ENCODE measurements at regions not wholly inside any gene's neighbourhood (a gene's known extent, or its start where the extent isn't known, plus 50 kb on each side); places are given as distances from the start of the nearest gene placed in this dataset.

DNA sequence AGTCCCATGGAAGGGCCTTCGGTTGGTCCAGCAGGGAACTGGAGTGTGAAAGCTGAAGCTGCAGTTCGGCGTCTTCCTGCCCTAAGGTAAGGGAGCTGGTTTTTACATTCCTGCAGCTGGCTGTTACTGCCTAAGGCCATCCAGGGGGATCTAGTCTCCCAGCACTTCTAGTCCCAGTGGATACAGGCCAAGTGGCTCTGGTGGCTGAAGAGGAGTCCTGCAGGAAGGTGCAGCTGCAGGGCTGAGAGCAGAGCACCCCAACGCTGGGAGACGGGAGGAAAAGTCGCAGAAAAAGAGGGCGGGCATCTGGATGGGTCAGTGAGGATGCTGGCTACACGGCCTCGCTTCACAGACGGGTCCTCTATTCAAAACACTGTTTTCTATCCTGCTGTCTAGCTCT lies 225.0 kb upstream of the HS6ST1 start:
- Histone ChIP-seq H3K27me3 (ENCODE audit: insufficient read depth, low read length, poor library complexity, severe bottlenecking) (no peaks in the 10 kb centered on the region), H3K4me1 (ENCODE audit: insufficient read depth, low read length) (no peaks in the 10 kb centered on the region), H3K27ac (ENCODE audit: low read depth, low read length) (no peak overlapping the region), H3K4me3 (ENCODE audit: low read length) (no peak overlapping the region), H3K9me3 (ENCODE audit: low read length) (no peaks in the 10 kb centered on the region), H3K36me3 (ENCODE audit: insufficient read depth, low read length) (no peaks in the 10 kb centered on the region)
- POLR2A ChIA-PET = no interaction called here
- no peaks in the 10 kb centered on the region for H3K36me3 Mint-ChIP-seq
- DNase-seq = no peak
- CTCF ChIA-PET = no interaction called here
- H3K27ac Mint-ChIP-seq = no peak overlapping the region
- no peaks in the 10 kb centered on the region for H3K4me1 Mint-ChIP-seq
- H3K9me3 Mint-ChIP-seq = no peaks in the 10 kb centered on the region
- H3K27me3 Mint-ChIP-seq = peaks cover 3 to 5% of the 10 kb centered on the region in 2 donors
- no peak overlapping the region for H3K4me3 Mint-ChIP-seq

DNA sequence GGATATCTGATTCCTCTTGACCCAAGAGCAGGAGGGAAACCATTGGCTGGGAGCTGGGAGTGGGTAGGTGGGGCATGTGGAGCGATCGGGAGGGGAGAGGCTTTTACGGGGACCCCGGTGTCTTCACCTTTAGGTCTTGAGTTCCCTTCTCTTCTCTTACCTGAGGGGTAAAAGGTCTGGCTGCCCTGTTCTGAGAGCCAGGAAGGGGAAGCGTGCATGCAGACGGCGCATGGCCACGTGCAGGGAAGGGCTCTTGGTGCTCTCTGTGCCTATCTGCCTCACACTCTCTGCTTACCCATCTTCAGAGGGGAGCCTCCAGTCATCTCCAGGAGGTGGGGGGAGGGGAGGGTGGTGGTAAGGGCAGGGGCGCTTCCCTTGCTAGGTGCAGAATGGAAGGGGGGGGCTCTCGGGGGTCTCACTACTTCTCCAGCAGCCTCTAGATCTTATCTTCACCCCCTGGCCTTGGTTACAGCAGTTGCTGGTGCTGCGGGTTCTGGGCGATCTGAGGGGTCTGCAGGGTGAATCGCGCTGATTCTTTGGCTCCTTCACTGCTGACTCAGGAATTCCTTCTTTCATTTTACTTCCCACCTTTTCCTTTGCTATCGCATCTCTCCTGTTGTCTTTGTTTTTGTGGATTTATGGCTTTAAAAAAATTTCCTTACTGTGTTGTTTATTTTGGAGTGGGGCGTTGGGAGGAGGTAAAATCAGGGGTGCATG lies 225.8 kb upstream of the HS6ST1 start:
- H3K36me3 Mint-ChIP-seq = no peaks in the 10 kb centered on the region
- Histone ChIP-seq H3K36me3 (ENCODE audit: insufficient read depth, low read length) (no peaks in the 10 kb centered on the region), H3K27me3 (ENCODE audit: insufficient read depth, low read length, poor library complexity, severe bottlenecking) (no peaks in the 10 kb centered on the region), H3K27ac (ENCODE audit: low read depth, low read length) (no peak overlapping the region), H3K4me1 (ENCODE audit: insufficient read depth, low read length) (no peaks in the 10 kb centered on the region), H3K9me3 (ENCODE audit: low read length) (no peaks in the 10 kb centered on the region), H3K4me3 (ENCODE audit: low read length) (no peak overlapping the region)
- CTCF ChIA-PET = no interaction called here
- H3K9me3 Mint-ChIP-seq = no peaks in the 10 kb centered on the region
- peaks cover 0 to 5% of the 10 kb centered on the region in 2 donors for H3K27me3 Mint-ChIP-seq
- H3K4me1 Mint-ChIP-seq = no peaks in the 10 kb centered on the region
- POLR2A ChIA-PET = no interaction called here
- no peak overlapping the region for H3K4me3 Mint-ChIP-seq
- DNase-seq = no peak
- H3K27ac Mint-ChIP-seq = no peak overlapping the region

DNA sequence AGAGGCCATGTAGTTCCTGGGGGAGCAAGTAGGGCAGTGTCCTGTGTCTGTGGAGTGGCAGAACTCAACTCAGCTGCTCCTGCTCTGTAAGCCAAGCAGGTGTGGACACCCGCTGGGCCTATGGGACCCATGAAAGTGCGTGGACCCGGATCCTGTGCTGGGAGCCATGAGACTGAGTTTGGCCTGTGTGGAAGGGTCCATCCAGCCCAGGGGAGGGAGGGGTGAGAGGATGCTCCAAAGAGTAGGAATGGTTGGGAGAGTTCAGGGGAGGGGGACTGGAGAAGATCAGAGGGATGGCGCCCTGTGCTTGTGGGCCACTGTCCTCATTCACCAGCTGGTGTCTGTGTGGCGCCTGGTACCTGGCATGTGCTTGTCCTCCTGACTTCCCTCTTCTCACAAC lies 226.4 kb upstream of the HS6ST1 start:
- Mint-ChIP-seq H3K27me3 (peaks cover 0 to 5% of the 10 kb centered on the region in 2 donors), H3K9me3 (no peaks in the 10 kb centered on the region), H3K36me3 (no peaks in the 10 kb centered on the region), H3K27ac (no peak overlapping the region), H3K4me3 (no peak overlapping the region), H3K4me1 (no peaks in the 10 kb centered on the region)
- H3K27me3 ChIP-seq (ENCODE audit: insufficient read depth, low read length, poor library complexity, severe bottlenecking) = no peaks in the 10 kb centered on the region
- H3K36me3 ChIP-seq (ENCODE audit: insufficient read depth, low read length) = no peaks in the 10 kb centered on the region
- no peak overlapping the region for H3K4me3 ChIP-seq (ENCODE audit: low read length)
- POLR2A ChIA-PET = no interaction called here
- CTCF ChIA-PET = no interaction called here
- H3K4me1 ChIP-seq (ENCODE audit: insufficient read depth, low read length) = no peaks in the 10 kb centered on the region
- DNase-seq = no peak
- H3K27ac ChIP-seq (ENCODE audit: low read depth, low read length) = no peak overlapping the region
- no peaks in the 10 kb centered on the region for H3K9me3 ChIP-seq (ENCODE audit: low read length)

DNA sequence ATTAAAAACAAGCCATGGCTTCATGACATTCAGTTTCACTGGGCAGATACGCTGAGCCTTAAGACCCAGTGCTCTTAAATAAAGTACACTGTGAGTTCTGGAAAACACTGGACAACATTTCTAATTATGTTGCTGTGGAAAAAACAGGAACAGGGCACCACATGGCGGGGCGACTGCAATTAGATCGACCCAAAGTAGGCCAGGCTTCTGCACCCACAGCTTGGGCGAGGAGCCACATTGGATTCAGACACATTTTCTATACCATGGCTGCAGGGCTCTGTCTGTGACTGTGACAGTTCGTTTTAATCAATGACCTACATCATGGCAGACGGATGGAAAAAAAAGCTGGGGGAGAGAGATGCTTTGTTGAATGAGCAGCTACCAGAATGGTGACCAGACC lies 227.2 kb upstream of the HS6ST1 start:
- Histone ChIP-seq H3K27me3 (ENCODE audit: insufficient read depth, low read length, poor library complexity, severe bottlenecking) (no peaks in the 10 kb centered on the region), H3K27ac (ENCODE audit: low read depth, low read length) (no peak overlapping the region), H3K4me1 (ENCODE audit: insufficient read depth, low read length) (no peaks in the 10 kb centered on the region), H3K9me3 (ENCODE audit: low read length) (no peaks in the 10 kb centered on the region), H3K36me3 (ENCODE audit: insufficient read depth, low read length) (no peaks in the 10 kb centered on the region), H3K4me3 (ENCODE audit: low read length) (no peak overlapping the region)
- Mint-ChIP-seq H3K27me3 (peaks cover under 1 to 5% of the 10 kb centered on the region in 2 donors), H3K27ac (no peak overlapping the region), H3K9me3 (no peaks in the 10 kb centered on the region), H3K36me3 (no peaks in the 10 kb centered on the region), H3K4me1 (no peaks in the 10 kb centered on the region), H3K4me3 (no peak overlapping the region)
- CTCF ChIA-PET = no interaction called here
- DNase-seq = no peak
- POLR2A ChIA-PET = no interaction called here

- H3K27me3 ChIP-seq (ENCODE audit: insufficient read depth, low read length, poor library complexity, severe bottlenecking) = no peaks in the 10 kb centered on the region
- H3K27ac Mint-ChIP-seq = no peak overlapping the region
Observed at GRCh38 chr2:128547667-128548066, 229.0 kb upstream of the HS6ST1 start.

GRCh38 chr2:128548461-128548891 lies 229.8 kb upstream of the HS6ST1 start:
- Mint-ChIP-seq H3K9me3 (no peaks in the 10 kb centered on the region), H3K4me3 (no peak overlapping the region), H3K27me3 (peaks cover 2 to 5% of the 10 kb centered on the region in 2 donors), H3K27ac (no peak overlapping the region), H3K4me1 (no peaks in the 10 kb centered on the region), H3K36me3 (no peaks in the 10 kb centered on the region)
- CTCF ChIA-PET = no interaction called here
- Histone ChIP-seq H3K4me1 (ENCODE audit: insufficient read depth, low read length) (no peaks in the 10 kb centered on the region), H3K9me3 (ENCODE audit: low read length) (no peaks in the 10 kb centered on the region), H3K27me3 (ENCODE audit: insufficient read depth, low read length, poor library complexity, severe bottlenecking) (no peaks in the 10 kb centered on the region), H3K36me3 (ENCODE audit: insufficient read depth, low read length) (no peaks in the 10 kb centered on the region), H3K27ac (ENCODE audit: low read depth, low read length) (no peak overlapping the region), H3K4me3 (ENCODE audit: low read length) (no peak overlapping the region)
- POLR2A ChIA-PET = no interaction called here
- no peak for DNase-seq

More at GRCh38 chr2:128547667-128548066, 229.0 kb upstream of the HS6ST1 start:
- no peaks in the 10 kb centered on the region for H3K4me1 ChIP-seq (ENCODE audit: insufficient read depth, low read length)
- H3K9me3 Mint-ChIP-seq = no peaks in the 10 kb centered on the region
- H3K27me3 Mint-ChIP-seq = peaks cover 2 to 5% of the 10 kb centered on the region in 2 donors
- CTCF ChIA-PET = no interaction called here
- no peaks in the 10 kb centered on the region for H3K36me3 Mint-ChIP-seq
- no peak overlapping the region for H3K4me3 Mint-ChIP-seq
- no peak overlapping the region for H3K27ac ChIP-seq (ENCODE audit: low read depth, low read length)
- H3K9me3 ChIP-seq (ENCODE audit: low read length) = no peaks in the 10 kb centered on the region
- H3K4me3 ChIP-seq (ENCODE audit: low read length) = no peak overlapping the region
- H3K4me1 Mint-ChIP-seq = no peaks in the 10 kb centered on the region
- DNase-seq = no peak
- POLR2A ChIA-PET = no interaction called here
- no peaks in the 10 kb centered on the region for H3K36me3 ChIP-seq (ENCODE audit: insufficient read depth, low read length)

DNA sequence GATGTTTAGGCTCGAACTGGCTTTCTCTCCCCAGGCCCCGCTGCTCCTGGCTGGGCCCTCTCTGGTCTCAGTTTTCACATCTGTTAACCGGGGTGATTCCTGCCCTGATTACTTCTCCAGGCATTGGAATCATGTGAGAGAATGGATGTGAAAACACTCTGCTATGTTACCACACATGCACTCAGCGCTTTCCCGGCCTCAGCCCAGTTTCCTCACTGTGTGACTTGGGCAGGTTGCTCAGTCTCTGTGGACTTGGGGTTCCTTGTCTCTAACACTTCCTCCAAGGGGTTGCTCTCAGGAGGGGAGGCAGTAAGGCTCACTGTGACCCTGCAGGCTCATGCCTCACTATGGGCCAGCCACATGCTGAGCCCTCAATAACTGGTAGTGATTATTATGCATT lies 230.4 kb upstream of the HS6ST1 start:
- CTCF ChIA-PET = no interaction called here
- Histone ChIP-seq H3K4me1 (ENCODE audit: insufficient read depth, low read length) (no peaks in the 10 kb centered on the region), H3K36me3 (ENCODE audit: insufficient read depth, low read length) (no peaks in the 10 kb centered on the region), H3K9me3 (ENCODE audit: low read length) (no peaks in the 10 kb centered on the region), H3K27me3 (ENCODE audit: insufficient read depth, low read length, poor library complexity, severe bottlenecking) (no peaks in the 10 kb centered on the region), H3K27ac (ENCODE audit: low read depth, low read length) (no peak overlapping the region), H3K4me3 (ENCODE audit: low read length) (no peak overlapping the region)
- H3K27me3 Mint-ChIP-seq = peaks cover 2 to 5% of the 10 kb centered on the region in 2 donors
- no peaks in the 10 kb centered on the region for H3K4me1 Mint-ChIP-seq
- no peak for DNase-seq
- POLR2A ChIA-PET = no interaction called here
- H3K36me3 Mint-ChIP-seq = no peaks in the 10 kb centered on the region
- no peaks in the 10 kb centered on the region for H3K9me3 Mint-ChIP-seq
- H3K27ac Mint-ChIP-seq = no peak overlapping the region
- H3K4me3 Mint-ChIP-seq = no peak overlapping the region

GRCh38 chr2:128549646-128550260 lies 231.1 kb upstream of the HS6ST1 start:
- Mint-ChIP-seq H3K9me3 (no peaks in the 10 kb centered on the region), H3K4me3 (no peak overlapping the region), H3K27me3 (peaks cover 2 to 4% of the 10 kb centered on the region in 2 donors), H3K27ac (no peak overlapping the region), H3K4me1 (no peaks in the 10 kb centered on the region), H3K36me3 (no peaks in the 10 kb centered on the region)
- no peak overlapping the region for H3K27ac ChIP-seq (ENCODE audit: low read depth, low read length)
- CTCF ChIA-PET = no interaction called here
- no peaks in the 10 kb centered on the region for H3K36me3 ChIP-seq (ENCODE audit: insufficient read depth, low read length)
- no peaks in the 10 kb centered on the region for H3K4me1 ChIP-seq (ENCODE audit: insufficient read depth, low read length)
- H3K4me3 ChIP-seq (ENCODE audit: low read length) = no peak overlapping the region
- no peaks in the 10 kb centered on the region for H3K27me3 ChIP-seq (ENCODE audit: insufficient read depth, low read length, poor library complexity, severe bottlenecking)
- no peak for DNase-seq
- no peaks in the 10 kb centered on the region for H3K9me3 ChIP-seq (ENCODE audit: low read length)
- POLR2A ChIA-PET = no interaction called here
